Epidermal melanocyte (primary cell): ENCODE measurements at regions not wholly inside any gene's neighbourhood (a gene's known extent, or its start where the extent isn't known, plus 50 kb on each side); places are given as distances from the start of the nearest gene placed in this dataset.
A peak's percentile ranks its signal among the peaks of the same experiment; 100 is the strongest.
"Not testable (repeated sequence)": the region's sequence is repeated elsewhere in the genome, so short reads cannot be mapped to it uniquely, and the experiment has no call there.

Experiments used
- DNase-seq: peaks from one replicate; pipeline ENCODE4 v3.0.0; 2011; ENCODE audit warnings: low spot score; ENCODE audit not compliant: insufficient read length

GRCh38 chr10:62934258-62934657, 118.1 kb upstream of the EGR2 start:
- DNase-seq, result peak; percentile 95

GRCh38 chr10:62928763-62929162, 112.6 kb upstream of the EGR2 start:
- DNase-seq, result not testable (repeated sequence)

- DNase-seq, result no peak
Observed at GRCh38 chr10:62926407-62926806, 110.2 kb upstream of the EGR2 start.

- no peak for DNase-seq
Observed at GRCh38 chr10:62924344-62924748, 108.2 kb upstream of the EGR2 start.

GRCh38 chr10:62919776-62920175, 103.6 kb upstream of the EGR2 start:
- DNase-seq, result no peak

GRCh38 chr10:62917475-62918238, 101.5 kb upstream of the EGR2 start:
- DNase-seq, result no peak

- peak; percentile 49 for DNase-seq
Observed at GRCh38 chr10:62916141-62916603, 100.0 kb upstream of the EGR2 start.

- DNase-seq, result no peak
Observed at GRCh38 chr10:62915158-62915557, 99.0 kb upstream of the EGR2 start.

- no peak for DNase-seq
Observed at GRCh38 chr10:62912086-62912485, 95.9 kb upstream of the EGR2 start.

GRCh38 chr10:62911210-62911963, 95.2 kb upstream of the EGR2 start:
- DNase-seq, result peak; percentile 71

GRCh38 chr10:62907470-62908212, 91.5 kb upstream of the EGR2 start:
- no peak for DNase-seq

- DNase-seq, result no peak
Observed at GRCh38 chr10:62904281-62904875, 88.2 kb upstream of the EGR2 start.

- DNase-seq, result no peak
Observed at GRCh38 chr10:62903828-62904227, 87.7 kb upstream of the EGR2 start.

- no peak for DNase-seq
Observed at GRCh38 chr10:62900829-62901571, 84.8 kb upstream of the EGR2 start.

GRCh38 chr10:62899311-62899710, 83.1 kb upstream of the EGR2 start:
- no peak for DNase-seq

- no peak for DNase-seq
Observed at GRCh38 chr10:62895063-62895462, 78.9 kb upstream of the EGR2 start.

- no peak for DNase-seq
Observed at GRCh38 chr10:62894156-62894555, 78.0 kb upstream of the EGR2 start.

- no peak for DNase-seq
Observed at GRCh38 chr10:62893036-62893435, 76.9 kb upstream of the EGR2 start.

GRCh38 chr10:62890395-62890794, 74.2 kb upstream of the EGR2 start:
- DNase-seq, result no peak

- DNase-seq, result no peak
Observed at GRCh38 chr10:62887642-62888041, 71.5 kb upstream of the EGR2 start.
